ENCODE measurements at regions not wholly inside any gene's neighbourhood (a gene's known extent, or its start where the extent isn't known, plus 50 kb on each side); places are given as distances from the start of the nearest gene placed in this dataset.

- peaks cover 15 to 39% (median 24%) of the 10 kb centered on the region in 6 donors for H3K9me3 Mint-ChIP-seq
- no peak overlapping the region for H3K27ac Mint-ChIP-seq
- peaks cover 0 to 3% (median 0%) of the 10 kb centered on the region in 3 donors for H3K36me3 Mint-ChIP-seq
- peaks cover 0 to 2% (median 0%) of the 10 kb centered on the region in 3 donors for H3K27me3 Mint-ChIP-seq (ENCODE audit: low read depth in 3 of 3)
- no peak overlapping the region for H3K4me3 Mint-ChIP-seq
- H3K4me1 Mint-ChIP-seq: no peaks in the 10 kb centered on the region
- DNase-seq: no peak
Observed at GRCh38 chr20:22106308-22106938, 401.0 kb downstream of the PAX1 start.

GRCh38 chr20:22101606-22102005 is 396.1 kb downstream of the PAX1 start:
- no peak overlapping the region for H3K4me3 Mint-ChIP-seq
- H3K4me1 Mint-ChIP-seq: no peaks in the 10 kb centered on the region
- no peak for DNase-seq
- no peak overlapping the region for H3K27ac Mint-ChIP-seq
- H3K9me3 Mint-ChIP-seq: peaks cover 8 to 45% (median 21%) of the 10 kb centered on the region in 6 donors
- H3K36me3 Mint-ChIP-seq: peaks cover 0 to 4% (median 0%) of the 10 kb centered on the region in 3 donors
- no peaks in the 10 kb centered on the region for H3K27me3 Mint-ChIP-seq (ENCODE audit: low read depth in 3 of 3)

- Mint-ChIP-seq H3K4me1 (no peaks in the 10 kb centered on the region), H3K9me3 (peaks cover 6 to 50% (median 21%) of the 10 kb centered on the region in 6 donors), H3K27ac (no peak overlapping the region), H3K4me3 (no peak overlapping the region), H3K36me3 (peaks cover 0 to 4% (median 0%) of the 10 kb centered on the region in 3 donors), H3K27me3 (ENCODE audit: low read depth in 3 of 3) (no peaks in the 10 kb centered on the region)
- DNase-seq: no peak
Observed at GRCh38 chr20:22100686-22101085, 395.2 kb downstream of the PAX1 start.

GRCh38 chr20:22099348-22099747 is 393.9 kb downstream of the PAX1 start:
- Mint-ChIP-seq H3K36me3 (peaks cover 0 to 4% (median 0%) of the 10 kb centered on the region in 3 donors), H3K4me1 (no peaks in the 10 kb centered on the region), H3K27me3 (ENCODE audit: low read depth in 3 of 3) (no peaks in the 10 kb centered on the region), H3K4me3 (no peak overlapping the region), H3K9me3 (peaks cover 4 to 49% (median 25%) of the 10 kb centered on the region in 6 donors), H3K27ac (no peak overlapping the region)
- no peak for DNase-seq

- H3K4me1 Mint-ChIP-seq: no peaks in the 10 kb centered on the region
- H3K9me3 Mint-ChIP-seq: peaks cover 4 to 53% (median 26%) of the 10 kb centered on the region in 6 donors
- H3K27me3 Mint-ChIP-seq (ENCODE audit: low read depth in 3 of 3): no peaks in the 10 kb centered on the region
- H3K27ac Mint-ChIP-seq: no peak overlapping the region
- DNase-seq: no peak
- H3K36me3 Mint-ChIP-seq: peaks cover 0 to 4% (median 0%) of the 10 kb centered on the region in 3 donors
- H3K4me3 Mint-ChIP-seq: no peak overlapping the region
Observed at GRCh38 chr20:22098511-22098910, 393.0 kb downstream of the PAX1 start.

- no peak overlapping the region for H3K27ac Mint-ChIP-seq
- no peak overlapping the region for H3K4me3 Mint-ChIP-seq
- no peaks in the 10 kb centered on the region for H3K4me1 Mint-ChIP-seq
- peaks cover 0 to 7% (median 2%) of the 10 kb centered on the region in 3 donors for H3K36me3 Mint-ChIP-seq
- no peak for DNase-seq
- H3K9me3 Mint-ChIP-seq: peaks cover 7 to 64% (median 33%) of the 10 kb centered on the region in 6 donors
- no peaks in the 10 kb centered on the region for H3K27me3 Mint-ChIP-seq (ENCODE audit: low read depth in 3 of 3)
Observed at GRCh38 chr20:22093122-22093521, 387.7 kb downstream of the PAX1 start.

GRCh38 chr20:22088882-22089281 is 383.4 kb downstream of the PAX1 start:
- Mint-ChIP-seq H3K36me3 (peaks cover 0 to 7% (median 2%) of the 10 kb centered on the region in 3 donors), H3K9me3 (peaks cover 7 to 50% (median 25%) of the 10 kb centered on the region in 6 donors), H3K27ac (no peak overlapping the region), H3K4me1 (no peaks in the 10 kb centered on the region), H3K4me3 (no peak overlapping the region), H3K27me3 (ENCODE audit: low read depth in 3 of 3) (no peaks in the 10 kb centered on the region)
- no peak for DNase-seq

GRCh38 chr20:22080985-22081384 is 375.5 kb downstream of the PAX1 start:
- peaks cover 1 to 35% (median 19%) of the 10 kb centered on the region in 6 donors for H3K9me3 Mint-ChIP-seq

GRCh38 chr20:22074635-22075034 is 369.2 kb downstream of the PAX1 start:
- no peak for DNase-seq
- Mint-ChIP-seq H3K4me3 (no peak overlapping the region), H3K9me3 (peaks cover 1 to 36% (median 17%) of the 10 kb centered on the region in 6 donors), H3K27ac (no peak overlapping the region), H3K4me1 (no peaks in the 10 kb centered on the region), H3K27me3 (ENCODE audit: low read depth in 3 of 3) (peaks cover 0 to 2% (median 0%) of the 10 kb centered on the region in 3 donors), H3K36me3 (no peaks in the 10 kb centered on the region)

More at GRCh38 chr20:22080985-22081384, 375.5 kb downstream of the PAX1 start:
- H3K4me3 Mint-ChIP-seq: no peak overlapping the region
- H3K36me3 Mint-ChIP-seq: no peaks in the 10 kb centered on the region
- no peak for DNase-seq
- no peaks in the 10 kb centered on the region for H3K27me3 Mint-ChIP-seq (ENCODE audit: low read depth in 3 of 3)
- H3K4me1 Mint-ChIP-seq: no peaks in the 10 kb centered on the region
- H3K27ac Mint-ChIP-seq: no peak overlapping the region

- no peak overlapping the region for H3K4me3 Mint-ChIP-seq
- H3K27ac Mint-ChIP-seq: no peak overlapping the region
- no peak for DNase-seq
- H3K36me3 Mint-ChIP-seq: no peaks in the 10 kb centered on the region
- H3K27me3 Mint-ChIP-seq (ENCODE audit: low read depth in 3 of 3): peaks cover 0 to 2% (median 1%) of the 10 kb centered on the region in 3 donors
- H3K9me3 Mint-ChIP-seq: peaks cover 9 to 52% (median 16%) of the 10 kb centered on the region in 6 donors
- H3K4me1 Mint-ChIP-seq: no peaks in the 10 kb centered on the region
Observed at GRCh38 chr20:22071841-22072240, 366.4 kb downstream of the PAX1 start.

- Mint-ChIP-seq H3K27me3 (ENCODE audit: low read depth in 3 of 3) (peaks cover 0 to 2% (median 1%) of the 10 kb centered on the region in 3 donors), H3K36me3 (peaks cover 0 to 3% (median 0%) of the 10 kb centered on the region in 3 donors), H3K4me3 (no peak overlapping the region), H3K4me1 (no peaks in the 10 kb centered on the region), H3K27ac (no peak overlapping the region), H3K9me3 (peaks cover 9 to 53% (median 15%) of the 10 kb centered on the region in 6 donors)
- DNase-seq: no peak
Observed at GRCh38 chr20:22070610-22071058, 365.2 kb downstream of the PAX1 start.

GRCh38 chr20:22063753-22064152 is 358.3 kb downstream of the PAX1 start:
- H3K27ac Mint-ChIP-seq: no peak overlapping the region
- H3K9me3 Mint-ChIP-seq: peaks cover under 1 to 42% (median 11%) of the 10 kb centered on the region in 6 donors
- no peak for DNase-seq
- H3K36me3 Mint-ChIP-seq: peaks cover 0 to 3% (median 0%) of the 10 kb centered on the region in 3 donors
- H3K27me3 Mint-ChIP-seq (ENCODE audit: low read depth in 3 of 3): peaks cover 0 to 5% (median under 1%) of the 10 kb centered on the region in 3 donors
- H3K4me1 Mint-ChIP-seq: no peaks in the 10 kb centered on the region
- no peak overlapping the region for H3K4me3 Mint-ChIP-seq

GRCh38 chr20:22062874-22063273 is 357.4 kb downstream of the PAX1 start:
- Mint-ChIP-seq H3K4me3 (no peak overlapping the region), H3K9me3 (peaks cover 3 to 37% (median 10%) of the 10 kb centered on the region in 6 donors), H3K36me3 (peaks cover 0 to 3% (median 0%) of the 10 kb centered on the region in 3 donors), H3K27ac (no peak overlapping the region), H3K4me1 (no peaks in the 10 kb centered on the region), H3K27me3 (ENCODE audit: low read depth in 3 of 3) (peaks cover 0 to 6% (median 0%) of the 10 kb centered on the region in 3 donors)
- no peak for DNase-seq

- Mint-ChIP-seq H3K36me3 (no peaks in the 10 kb centered on the region), H3K4me1 (no peaks in the 10 kb centered on the region), H3K4me3 (no peak overlapping the region)
Observed at GRCh38 chr20:22060610-22061009, 355.1 kb downstream of the PAX1 start.

More at GRCh38 chr20:22060610-22061009, 355.1 kb downstream of the PAX1 start:
- DNase-seq: no peak
- Mint-ChIP-seq H3K27me3 (ENCODE audit: low read depth in 3 of 3) (peaks cover 0 to 6% (median under 1%) of the 10 kb centered on the region in 3 donors), H3K9me3 (peaks cover 5 to 39% (median 7%) of the 10 kb centered on the region in 6 donors), H3K27ac (no peak overlapping the region)

All from immature natural killer cell (primary cell).